Glutamatergic neuron (in vitro differentiated cells): ENCODE measurements at regions not wholly inside any gene's neighbourhood (a gene's known extent, or its start where the extent isn't known, plus 50 kb on each side); places are given as distances from the start of the nearest gene placed in this dataset.

Experiments used
- DNase-seq: peaks from one replicate; pipeline ENCODE4 v3.0.0; 2022
- H3K27ac Mint-ChIP-seq: one replicate; pipeline ENCODE4 v1.8.0; 2020; ENCODE audit warnings: mild to moderate bottlenecking, mixed read lengths, inconsistent platforms; ENCODE audit not compliant: unreplicated experiment
- H3K27me3 Mint-ChIP-seq: one replicate; pipeline ENCODE4 v1.8.0; 2020; ENCODE audit warnings: mild to moderate bottlenecking, moderate library complexity, mixed read lengths, inconsistent platforms; ENCODE audit not compliant: unreplicated experiment
- H3K36me3 Mint-ChIP-seq: one replicate; pipeline ENCODE4 v1.8.0; 2020; ENCODE audit warnings: mild to moderate bottlenecking, mixed read lengths, inconsistent platforms; ENCODE audit not compliant: unreplicated experiment
- H3K4me1 Mint-ChIP-seq: one replicate; pipeline ENCODE4 v1.8.0; 2020; ENCODE audit warnings: mild to moderate bottlenecking, low read depth, mixed read lengths, inconsistent platforms; ENCODE audit not compliant: unreplicated experiment
- H3K4me3 Mint-ChIP-seq: one replicate; pipeline ENCODE4 v1.8.0; 2020; ENCODE audit warnings: mild to moderate bottlenecking, mixed read lengths, inconsistent platforms; ENCODE audit not compliant: unreplicated experiment
- H3K9me3 Mint-ChIP-seq: one replicate; pipeline ENCODE4 v1.8.0; 2020; ENCODE audit warnings: mild to moderate bottlenecking, moderate library complexity, mixed read lengths, inconsistent platforms; ENCODE audit not compliant: unreplicated experiment
- CTCF ChIP-seq: fragments of 200-600 bp; sonication (generic); IDR thresholded peaks from one replicate; pipeline ENCODE4 v1.5.0; 2021; ENCODE audit not compliant: partially characterized antibody, unreplicated experiment

GRCh38 chrX:120768681-120769080, 107.0 kb downstream of the CT47B1 start:
- no peak overlapping the region for H3K4me3 Mint-ChIP-seq
- H3K9me3 Mint-ChIP-seq: no peaks in the 10 kb centered on the region
- no peaks in the 10 kb centered on the region for H3K27me3 Mint-ChIP-seq
- no peak overlapping the region for H3K27ac Mint-ChIP-seq
- DNase-seq: no peak
- no peaks in the 10 kb centered on the region for H3K36me3 Mint-ChIP-seq
- no peak for TF ChIP-seq CTCF
- H3K4me1 Mint-ChIP-seq: no peaks in the 10 kb centered on the region

- Mint-ChIP-seq H3K27me3 (no peaks in the 10 kb centered on the region), H3K4me3 (no peak overlapping the region), H3K27ac (no peak overlapping the region)
Observed at GRCh38 chrX:120768254-120768653, 107.4 kb downstream of the CT47B1 start.

GRCh38 chrX:120763269-120763668, 112.4 kb downstream of the CT47B1 start:
- no peaks in the 10 kb centered on the region for H3K4me1 Mint-ChIP-seq
- no peak overlapping the region for H3K27ac Mint-ChIP-seq
- no peak for TF ChIP-seq CTCF
- no peak overlapping the region for H3K4me3 Mint-ChIP-seq
- H3K27me3 Mint-ChIP-seq: no peaks in the 10 kb centered on the region
- no peak for DNase-seq
- H3K9me3 Mint-ChIP-seq: no peaks in the 10 kb centered on the region
- no peaks in the 10 kb centered on the region for H3K36me3 Mint-ChIP-seq

More at GRCh38 chrX:120768254-120768653, 107.4 kb downstream of the CT47B1 start:
- H3K36me3 Mint-ChIP-seq: no peaks in the 10 kb centered on the region
- H3K4me1 Mint-ChIP-seq: no peaks in the 10 kb centered on the region
- no peak for DNase-seq
- H3K9me3 Mint-ChIP-seq: no peaks in the 10 kb centered on the region
- TF ChIP-seq CTCF: no peak

GRCh38 chrX:120761810-120762209, 113.9 kb downstream of the CT47B1 start:
- no peaks in the 10 kb centered on the region for H3K27me3 Mint-ChIP-seq
- TF ChIP-seq CTCF: no peak
- no peak overlapping the region for H3K27ac Mint-ChIP-seq
- H3K36me3 Mint-ChIP-seq: no peaks in the 10 kb centered on the region
- H3K4me3 Mint-ChIP-seq: no peak overlapping the region
- H3K4me1 Mint-ChIP-seq: no peaks in the 10 kb centered on the region
- H3K9me3 Mint-ChIP-seq: no peaks in the 10 kb centered on the region
- DNase-seq: no peak

- DNase-seq: no peak
- Mint-ChIP-seq H3K27ac (no peak overlapping the region), H3K36me3 (no peaks in the 10 kb centered on the region), H3K27me3 (no peaks in the 10 kb centered on the region), H3K9me3 (no peaks in the 10 kb centered on the region), H3K4me1 (no peaks in the 10 kb centered on the region), H3K4me3 (no peak overlapping the region)
- no peak for TF ChIP-seq CTCF
Observed at GRCh38 chrX:120759685-120760084, 116.0 kb downstream of the CT47B1 start.
